OCI-LY7 (cell line): ENCODE measurements at regions not wholly inside any gene's neighbourhood (a gene's known extent, or its start where the extent isn't known, plus 50 kb on each side); places are given as distances from the start of the nearest gene placed in this dataset.

Experiments used
- BruUV-seq: library from RNA; stranded (reverse); fragments of 400-500 nt; replicated peaks from 2 replicates; lab custom pipeline; 2021; lab: Mats Ljungman, UMichigan
- CTCF ChIA-PET: fragments of 300-600 bp; sonication (Branson Sonifier 250); formaldehyde crosslinking; loops from one replicate; lab custom pipeline; 2022; ENCODE audit warnings: antibody characterized with exemption; ENCODE audit not compliant: unreplicated experiment; lab: Charles Lee
- POLR2A ChIA-PET: fragments of 300-600 bp; sonication (Branson Sonifier 250); formaldehyde crosslinking; loops from one replicate; lab custom pipeline; 2022; ENCODE audit warnings: antibody characterized with exemption; lab: Charles Lee
- DNase-seq: peaks from one replicate; pipeline ENCODE4 v3.0.0-alpha.2; 2015; ENCODE audit warnings: low spot score
- H2AFZ ChIP-seq: fragments of 200-600 bp; sonication (generic), shearing (Covaris generic); 2 replicates; pipeline ENCODE4 v1.6.1; 2014; ENCODE audit warnings: mild to moderate bottlenecking, antibody characterized with exemption, low read length, moderate library complexity
- H3K27ac ChIP-seq: fragments of 200-600 bp; sonication (generic); 2 replicates; pipeline ENCODE4 v1.5.1; 2014; ENCODE audit warnings: mixed run types, low read depth, mild to moderate bottlenecking, moderate library complexity, low read length, inconsistent platforms; ENCODE audit not compliant: poor library complexity, severe bottlenecking
- H3K36me3 ChIP-seq: fragments of 200-600 bp; sonication (generic); 2 replicates; pipeline ENCODE4 v1.6.1; 2014; ENCODE audit warnings: mild to moderate bottlenecking, antibody characterized with exemption, low read length, moderate library complexity, mixed read lengths; ENCODE audit not compliant: insufficient read depth
- H3K4me1 ChIP-seq: fragments of 200-600 bp; sonication (generic); 2 replicates; pipeline ENCODE4 v1.5.1; 2014; ENCODE audit warnings: mild to moderate bottlenecking, low read length; ENCODE audit not compliant: insufficient read depth, poor library complexity, severe bottlenecking
- H3K4me2 ChIP-seq: fragments of 200-600 bp; sonication (generic); 2 replicates; pipeline ENCODE4 v1.6.1; 2014; ENCODE audit warnings: mild to moderate bottlenecking, low read length
- H3K4me3 ChIP-seq: fragments of 200-600 bp; sonication (generic); 2 replicates; pipeline ENCODE4 v1.5.1; 2014; ENCODE audit warnings: mild to moderate bottlenecking, low read depth, low read length; ENCODE audit not compliant: poor library complexity, severe bottlenecking
- H3K79me2 ChIP-seq: fragments of 200-600 bp; sonication (generic); 2 replicates; pipeline ENCODE4 v1.6.1; 2016; ENCODE audit warnings: low read depth, mild to moderate bottlenecking, low read length, moderate library complexity, mixed read lengths; ENCODE audit not compliant: insufficient read depth
- H3K9me2 ChIP-seq: fragments of 200-600 bp; sonication (generic); 2 replicates; pipeline ENCODE4 v1.6.1; 2016; ENCODE audit warnings: mild to moderate bottlenecking, low read length, mixed read lengths; ENCODE audit not compliant: insufficient read depth
- H3K9me3 ChIP-seq: fragments of 200-600 bp; sonication (generic); 2 replicates; pipeline ENCODE4 v1.6.1; 2014; ENCODE audit warnings: mild to moderate bottlenecking, mixed run types, low read length, mixed read lengths
- H4K20me1 ChIP-seq: fragments of 200-600 bp; sonication (generic); 2 replicates; pipeline ENCODE4 v1.6.1; 2014; ENCODE audit warnings: mild to moderate bottlenecking, antibody characterized with exemption, low read length, moderate library complexity, mixed read lengths; ENCODE audit not compliant: insufficient read depth
- EZH2phosphoT487 ChIP-seq: fragments of 200-600 bp; sonication (generic); IDR thresholded peaks from 2 replicates; pipeline ENCODE4 v1.6.1; 2018; ENCODE audit warnings: low read depth, borderline replicate concordance, mild to moderate bottlenecking, mixed run types, antibody characterized with exemption, low read length, moderate library complexity, mixed read lengths
- intact Hi-C: fragments of 100-400 bp; cut with micrococcal nuclease; formaldehyde crosslinking; loops from one replicate; pipeline ENCODE4 v1.10.0; 2022; ENCODE audit not compliant: unreplicated experiment
- TF ChIP-seq, protein P1 (sequence below): fragments of 200-600 bp; sonication (generic); conservative IDR thresholded peaks from 2 replicates; pipeline ENCODE4 v1.5.1; 2014; ENCODE audit warnings: mild to moderate bottlenecking, antibody characterized with exemption, low read length, moderate library complexity, mixed read lengths

DNA sequence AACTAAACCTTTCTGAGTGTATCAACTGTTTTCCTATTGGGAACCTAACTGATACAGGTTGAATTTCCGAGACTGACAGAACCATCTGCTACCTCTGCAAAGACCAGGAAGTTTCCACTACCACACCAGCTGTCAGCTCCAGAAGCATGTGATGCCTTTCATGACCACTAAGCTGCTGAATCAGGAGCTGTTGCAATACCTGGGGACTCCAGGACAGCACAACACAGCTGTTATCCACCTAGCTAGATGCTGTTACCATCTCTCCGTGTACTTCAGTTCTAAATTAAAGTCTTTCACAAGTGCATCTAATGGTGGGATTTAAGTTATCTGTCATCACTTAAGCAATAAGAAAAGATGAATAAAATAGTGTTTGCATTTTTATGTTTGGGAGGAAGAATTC, 158.2 kb upstream of the IMPG1 start:
- ChIA-PET POLR2A (no interaction called here), CTCF (no interaction called here)
- H4K20me1 ChIP-seq = no peaks in the 10 kb centered on the region
- BruUV-seq = no TSS peak
- H3K79me2 ChIP-seq = no peaks in the 10 kb centered on the region
- H3K9me3 ChIP-seq = no peaks in the 10 kb centered on the region
- H2AFZ ChIP-seq = no peak overlapping the region
- H3K27ac ChIP-seq = no peak overlapping the region
- H3K36me3 ChIP-seq = no peaks in the 10 kb centered on the region
- intact Hi-C loops = no loop called here
- H3K4me2 ChIP-seq = no peak overlapping the region
- H3K9me2 ChIP-seq = no peaks in the 10 kb centered on the region
- no peak for TF ChIP-seq EZH2phosphoT487
- TF ChIP-seq, protein P1, sequence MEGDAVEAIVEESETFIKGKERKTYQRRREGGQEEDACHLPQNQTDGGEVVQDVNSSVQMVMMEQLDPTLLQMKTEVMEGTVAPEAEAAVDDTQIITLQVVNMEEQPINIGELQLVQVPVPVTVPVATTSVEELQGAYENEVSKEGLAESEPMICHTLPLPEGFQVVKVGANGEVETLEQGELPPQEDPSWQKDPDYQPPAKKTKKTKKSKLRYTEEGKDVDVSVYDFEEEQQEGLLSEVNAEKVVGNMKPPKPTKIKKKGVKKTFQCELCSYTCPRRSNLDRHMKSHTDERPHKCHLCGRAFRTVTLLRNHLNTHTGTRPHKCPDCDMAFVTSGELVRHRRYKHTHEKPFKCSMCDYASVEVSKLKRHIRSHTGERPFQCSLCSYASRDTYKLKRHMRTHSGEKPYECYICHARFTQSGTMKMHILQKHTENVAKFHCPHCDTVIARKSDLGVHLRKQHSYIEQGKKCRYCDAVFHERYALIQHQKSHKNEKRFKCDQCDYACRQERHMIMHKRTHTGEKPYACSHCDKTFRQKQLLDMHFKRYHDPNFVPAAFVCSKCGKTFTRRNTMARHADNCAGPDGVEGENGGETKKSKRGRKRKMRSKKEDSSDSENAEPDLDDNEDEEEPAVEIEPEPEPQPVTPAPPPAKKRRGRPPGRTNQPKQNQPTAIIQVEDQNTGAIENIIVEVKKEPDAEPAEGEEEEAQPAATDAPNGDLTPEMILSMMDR = no peak
- no peak for DNase-seq
- H3K4me3 ChIP-seq = no peak overlapping the region
- no peaks in the 10 kb centered on the region for H3K4me1 ChIP-seq

DNA sequence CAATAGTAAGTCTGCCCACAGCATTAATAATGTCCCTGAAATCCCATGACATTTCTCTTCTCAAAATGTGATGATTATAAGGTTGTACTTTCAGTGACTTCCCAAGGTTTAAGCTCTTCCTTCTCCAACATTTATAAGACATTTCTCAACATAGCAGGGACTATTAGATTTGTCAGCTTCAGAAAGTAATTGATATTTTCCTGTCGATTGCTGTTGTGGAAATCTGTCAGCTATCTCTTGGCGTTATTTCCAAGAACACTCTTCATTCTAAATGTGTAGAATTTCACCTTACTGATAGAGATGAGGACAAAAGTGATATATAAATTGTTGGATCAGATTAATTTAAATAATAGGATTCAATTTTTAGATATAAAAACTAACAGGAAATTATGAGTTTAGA, 149.7 kb upstream of the IMPG1 start:
- TF ChIP-seq, protein P1 = no peak
- no peak for TF ChIP-seq EZH2phosphoT487
- H3K9me3 ChIP-seq = no peaks in the 10 kb centered on the region
- no peak overlapping the region for H3K4me2 ChIP-seq
- no peaks in the 10 kb centered on the region for H3K79me2 ChIP-seq
- no peaks in the 10 kb centered on the region for H3K36me3 ChIP-seq
- H3K9me2 ChIP-seq = no peaks in the 10 kb centered on the region
- H3K4me1 ChIP-seq = no peaks in the 10 kb centered on the region
- DNase-seq = no peak
- intact Hi-C loops = no loop called here
- no peak overlapping the region for H3K27ac ChIP-seq
- H2AFZ ChIP-seq = no peak overlapping the region
- H4K20me1 ChIP-seq = no peaks in the 10 kb centered on the region
- BruUV-seq = no TSS peak
- CTCF ChIA-PET = no interaction called here
- POLR2A ChIA-PET = interaction anchor here (0.5 to 1.3 kb wide), 2 partner anchors 13 to 439 kb away, joined by 3 to 4 read pairs; no protein-coding TSS in a partner anchor
- H3K4me3 ChIP-seq = no peak overlapping the region

DNA sequence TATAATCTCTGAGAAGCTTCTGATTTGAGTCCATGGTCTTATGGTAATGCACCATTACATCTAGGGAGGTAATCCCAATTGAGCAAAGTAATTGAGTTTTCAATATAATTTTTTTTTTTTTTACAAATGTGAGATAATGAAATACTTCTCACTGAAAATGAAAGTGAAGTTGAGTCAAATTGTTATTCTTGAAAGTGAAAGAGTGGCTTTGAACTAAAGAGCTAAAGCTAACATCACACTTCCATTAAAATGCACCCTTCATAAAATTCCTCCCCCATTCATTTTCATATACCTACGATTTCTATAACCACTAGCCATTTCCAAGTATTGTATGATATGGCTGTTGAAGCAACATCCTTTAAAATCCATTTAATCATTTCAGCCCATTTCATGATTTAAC, 149.1 kb upstream of the IMPG1 start:
- DNase-seq = no peak
- H3K4me3 ChIP-seq = no peak overlapping the region
- no peaks in the 10 kb centered on the region for H4K20me1 ChIP-seq
- POLR2A ChIA-PET = interaction anchor here (1.3 kb wide), 1 partner anchor 14 kb away, joined by 4 read pairs; no protein-coding TSS in a partner anchor
- intact Hi-C loops = no loop called here
- H3K9me2 ChIP-seq = no peaks in the 10 kb centered on the region
- no peak overlapping the region for H2AFZ ChIP-seq
- H3K4me2 ChIP-seq = no peak overlapping the region
- BruUV-seq = no TSS peak
- H3K27ac ChIP-seq = no peak overlapping the region
- H3K36me3 ChIP-seq = no peaks in the 10 kb centered on the region
- no peaks in the 10 kb centered on the region for H3K9me3 ChIP-seq
- no peaks in the 10 kb centered on the region for H3K79me2 ChIP-seq
- H3K4me1 ChIP-seq = no peaks in the 10 kb centered on the region
- CTCF ChIA-PET = no interaction called here
- no peak for TF ChIP-seq EZH2phosphoT487
- TF ChIP-seq, protein P1 = no peak
